ENCODE measurements at regions not wholly inside any gene's neighbourhood (a gene's known extent, or its start where the extent isn't known, plus 50 kb on each side); places are given as distances from the start of the nearest gene placed in this dataset.

DNA sequence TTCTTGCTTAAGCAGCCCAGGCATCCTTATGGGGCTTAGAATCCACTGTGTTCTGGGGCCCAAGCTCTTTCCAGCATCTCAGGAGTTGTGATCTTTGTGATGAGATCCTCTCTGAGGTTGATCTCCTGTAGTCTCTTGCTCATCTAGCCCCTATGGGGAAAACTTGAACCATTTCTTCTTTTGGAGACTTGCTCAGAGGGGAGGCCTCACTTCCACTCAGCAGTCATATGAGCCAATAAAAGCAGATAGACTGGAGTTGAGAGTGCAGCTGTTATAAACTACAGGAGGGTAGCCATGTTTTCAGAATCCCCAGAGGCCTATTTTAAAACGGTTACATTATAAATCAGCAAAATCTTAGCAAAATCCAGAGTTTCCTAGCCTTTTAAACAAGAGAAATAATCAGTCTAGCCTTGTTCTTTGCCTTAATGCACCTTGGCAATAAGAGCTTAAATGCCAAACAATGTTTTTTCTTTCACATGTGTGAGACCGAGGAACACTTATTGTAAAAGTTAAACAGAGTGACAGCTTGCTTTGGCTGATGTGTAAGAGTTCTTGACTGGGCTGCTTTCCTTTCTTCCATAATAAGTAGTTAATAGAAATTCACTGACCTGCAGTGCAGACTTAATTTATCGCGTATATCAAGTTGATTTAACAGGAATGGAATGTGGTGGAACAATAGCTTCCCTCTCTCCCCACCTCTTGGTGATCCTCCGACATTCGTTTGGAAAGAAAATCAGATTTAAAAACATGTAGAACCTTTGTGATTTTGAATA, 168.3 kb downstream of the NEDD1 start:
- TF ChIP-seq, protein P1, sequence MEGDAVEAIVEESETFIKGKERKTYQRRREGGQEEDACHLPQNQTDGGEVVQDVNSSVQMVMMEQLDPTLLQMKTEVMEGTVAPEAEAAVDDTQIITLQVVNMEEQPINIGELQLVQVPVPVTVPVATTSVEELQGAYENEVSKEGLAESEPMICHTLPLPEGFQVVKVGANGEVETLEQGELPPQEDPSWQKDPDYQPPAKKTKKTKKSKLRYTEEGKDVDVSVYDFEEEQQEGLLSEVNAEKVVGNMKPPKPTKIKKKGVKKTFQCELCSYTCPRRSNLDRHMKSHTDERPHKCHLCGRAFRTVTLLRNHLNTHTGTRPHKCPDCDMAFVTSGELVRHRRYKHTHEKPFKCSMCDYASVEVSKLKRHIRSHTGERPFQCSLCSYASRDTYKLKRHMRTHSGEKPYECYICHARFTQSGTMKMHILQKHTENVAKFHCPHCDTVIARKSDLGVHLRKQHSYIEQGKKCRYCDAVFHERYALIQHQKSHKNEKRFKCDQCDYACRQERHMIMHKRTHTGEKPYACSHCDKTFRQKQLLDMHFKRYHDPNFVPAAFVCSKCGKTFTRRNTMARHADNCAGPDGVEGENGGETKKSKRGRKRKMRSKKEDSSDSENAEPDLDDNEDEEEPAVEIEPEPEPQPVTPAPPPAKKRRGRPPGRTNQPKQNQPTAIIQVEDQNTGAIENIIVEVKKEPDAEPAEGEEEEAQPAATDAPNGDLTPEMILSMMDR (IDR thresholded peaks at IDR 0.05; ENCODE audit: extremely low read depth in 1 of 2, insufficient read depth in 1 of 2, low read depth in 1 of 2, low read length in 2 of 2) = no peak
- TF ChIP-seq EZH2 (IDR thresholded peaks at IDR 0.05; ENCODE audit: borderline replicate concordance, low read depth, low read length, severe bottlenecking) (no peak), FOS (IDR thresholded peaks at IDR 0.05; ENCODE audit: borderline replicate concordance, insufficient read depth, low read length) (no peak), POLR2A (IDR thresholded peaks at IDR 0.05; ENCODE audit: low read depth, low read length) (no peak)
- TF ChIP-seq, protein P2, sequence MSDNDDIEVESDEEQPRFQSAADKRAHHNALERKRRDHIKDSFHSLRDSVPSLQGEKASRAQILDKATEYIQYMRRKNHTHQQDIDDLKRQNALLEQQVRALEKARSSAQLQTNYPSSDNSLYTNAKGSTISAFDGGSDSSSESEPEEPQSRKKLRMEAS (IDR thresholded peaks at IDR 0.05; ENCODE audit: insufficient read depth, insufficient read length) = no peak
